ENCODE measurements at regions not wholly inside any gene's neighbourhood (a gene's known extent, or its start where the extent isn't known, plus 50 kb on each side); places are given as distances from the start of the nearest gene placed in this dataset.

DNA sequence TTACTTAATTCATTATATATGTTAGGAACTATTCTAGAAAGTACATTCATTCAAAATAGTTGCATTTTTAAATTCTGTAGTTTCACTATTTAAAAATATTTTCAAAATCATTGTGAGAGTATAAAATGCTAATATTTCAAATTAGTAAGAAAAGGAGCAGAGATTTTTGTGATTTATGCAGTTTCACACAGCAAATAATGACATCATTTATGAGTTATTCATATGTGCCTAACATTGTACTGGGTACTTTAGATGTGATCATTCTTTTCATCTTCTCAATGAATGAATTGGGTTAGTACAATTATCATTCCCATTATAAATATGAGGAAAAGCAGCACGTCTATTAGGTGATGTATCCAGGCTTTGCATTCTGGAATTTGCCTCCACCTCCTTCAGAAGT lies 1451.0 kb upstream of the IGFBP7 start:
- TF ChIP-seq EZH2 (IDR thresholded peaks at IDR 0.05; ENCODE audit: borderline replicate concordance, low read length) = no peak
- no peak for TF ChIP-seq CTCF (conservative IDR thresholded peaks at IDR 0.05 in 1 of 2, IDR thresholded peaks at IDR 0.05 in 1 of 2; ENCODE audit: extremely low read depth in 1 of 2, insufficient read depth in 1 of 2, low read depth in 1 of 2, low read length in 2 of 2)
